Uterus (tissue), 2 donors: ENCODE measurements at regions not wholly inside any gene's neighbourhood (a gene's known extent, or its start where the extent isn't known, plus 50 kb on each side); places are given as distances from the start of the nearest gene placed in this dataset.

ENCODE experiments used
- CTCF ChIP-seq, 4 experiments: fragments of 200-600 bp in 2 of 4; fragments of 450-650 bp in 2 of 4; sonication (generic) in 2 of 4; IDR thresholded peaks; one replicate each; pipeline ENCODE4 v1.5.1; 2016 to 2019; ENCODE audit warnings: antibody characterized with exemption in 4 of 4, mild to moderate bottlenecking in 2 of 4, moderate library complexity in 1 of 4
- POLR2A ChIP-seq, 2 donors: fragments of 450-650 bp; IDR thresholded peaks; one replicate each; pipeline ENCODE4 v1.6.1; 2016; ENCODE audit warnings: antibody characterized with exemption in 2 of 2, mild to moderate bottlenecking in 1 of 2, moderate library complexity in 1 of 2

GRCh38 chr11:96614101-96614500 lies 224.3 kb downstream of the JRKL start:
- no peak for TF ChIP-seq CTCF (IDR thresholded peaks at IDR 0.05)
- TF ChIP-seq POLR2A (IDR thresholded peaks at IDR 0.05) = no peak
